Dermis microvascular lymphatic vessel endothelial cell (primary cell): ENCODE measurements at regions not wholly inside any gene's neighbourhood (a gene's known extent, or its start where the extent isn't known, plus 50 kb on each side); places are given as distances from the start of the nearest gene placed in this dataset.

Source experiments
- DNase-seq, 2 donors: peaks; one replicate each; pipeline versions ENCODE4 v3.0.0 to v3.0.0-alpha.2; 2010; ENCODE audit warnings: low read depth in 2 of 2

- DNase-seq: no peak
Observed at GRCh38 chr14:101395779-101396178, 165.5 kb upstream of the DIO3 start.

DNA sequence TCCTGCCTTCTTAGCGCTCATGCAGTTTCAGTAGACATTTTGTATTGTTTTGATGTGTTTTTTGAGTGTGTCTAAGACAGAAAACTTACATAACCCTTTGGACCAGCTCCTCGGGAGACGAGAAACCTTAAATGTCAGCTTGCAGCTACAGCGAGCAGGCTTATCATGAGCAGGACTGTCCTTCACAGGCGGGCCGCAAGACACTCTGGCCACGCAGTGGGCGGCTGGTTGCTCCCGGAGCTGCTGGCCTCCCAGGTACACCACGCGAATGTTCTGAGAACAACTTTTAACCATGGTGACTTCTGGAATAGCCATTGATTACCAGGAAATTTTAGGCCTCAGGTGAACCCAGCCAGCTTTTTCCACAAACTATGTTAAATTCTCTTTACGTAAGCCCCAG is 164.1 kb upstream of the DIO3 start:
- no peak for DNase-seq

DNA sequence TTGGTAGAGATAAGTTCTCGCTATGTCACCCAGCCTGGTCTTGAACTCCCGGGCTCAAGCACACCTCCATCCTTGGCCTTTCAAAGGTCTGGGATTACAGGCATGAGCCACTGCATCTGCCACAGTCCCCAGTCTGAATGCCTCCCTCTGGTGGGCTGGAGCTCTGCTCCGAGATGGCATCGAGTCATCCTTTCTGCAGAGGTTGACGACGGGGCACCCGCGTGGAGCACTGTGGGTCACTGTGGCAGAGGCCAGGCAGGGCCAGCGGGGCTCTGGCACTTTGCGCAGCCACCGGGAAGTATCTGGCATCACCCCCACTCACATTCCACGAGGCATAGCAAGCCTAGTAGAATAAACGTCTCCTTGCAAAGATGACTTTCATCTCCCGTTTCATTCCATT is 163.3 kb upstream of the DIO3 start:
- DNase-seq: no peak

DNA sequence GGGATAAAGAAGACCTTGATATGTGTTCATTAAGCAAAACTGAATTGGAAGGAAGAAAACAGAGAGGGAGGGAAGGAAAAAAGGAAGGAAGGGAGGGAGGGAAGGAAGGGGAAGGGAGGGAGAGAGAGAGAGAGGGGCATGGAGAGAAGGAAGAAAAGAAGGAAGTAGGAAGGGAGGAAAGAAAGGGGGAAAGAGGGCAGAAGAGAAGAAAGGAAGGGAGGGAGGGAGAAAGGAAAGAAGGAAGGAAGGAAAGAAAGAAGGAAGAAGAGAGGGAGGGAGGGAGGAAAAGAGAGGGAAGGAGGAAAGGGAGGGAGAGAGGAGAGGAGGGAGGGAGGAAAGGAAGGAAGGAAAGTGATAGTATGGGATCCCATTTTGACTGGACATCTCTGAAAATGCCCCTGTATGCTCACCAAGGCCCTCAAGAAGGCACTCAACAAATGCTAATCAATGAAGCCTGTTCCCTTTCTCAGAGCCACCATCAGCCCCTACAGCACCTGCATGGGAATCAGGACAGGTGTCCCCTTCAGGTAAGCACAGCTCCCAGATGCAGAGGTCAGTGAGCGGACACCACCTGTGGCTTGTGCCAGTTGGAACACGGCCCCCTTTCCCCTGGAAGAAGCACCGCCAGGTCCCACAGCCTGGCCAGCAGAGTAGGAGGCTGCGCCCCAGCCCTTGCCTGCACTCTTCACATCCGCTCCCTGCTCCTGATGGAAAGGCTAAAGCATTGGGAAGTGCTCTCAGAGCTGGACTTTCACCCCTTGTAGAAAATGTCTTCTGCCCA is 161.4 kb upstream of the DIO3 start:
- DNase-seq: no peak

GRCh38 chr14:101400830-101401229 is 160.5 kb upstream of the DIO3 start:
- DNase-seq: no peak

GRCh38 chr14:101402936-101403660 is 158.2 kb upstream of the DIO3 start:
- DNase-seq: no peak

DNA sequence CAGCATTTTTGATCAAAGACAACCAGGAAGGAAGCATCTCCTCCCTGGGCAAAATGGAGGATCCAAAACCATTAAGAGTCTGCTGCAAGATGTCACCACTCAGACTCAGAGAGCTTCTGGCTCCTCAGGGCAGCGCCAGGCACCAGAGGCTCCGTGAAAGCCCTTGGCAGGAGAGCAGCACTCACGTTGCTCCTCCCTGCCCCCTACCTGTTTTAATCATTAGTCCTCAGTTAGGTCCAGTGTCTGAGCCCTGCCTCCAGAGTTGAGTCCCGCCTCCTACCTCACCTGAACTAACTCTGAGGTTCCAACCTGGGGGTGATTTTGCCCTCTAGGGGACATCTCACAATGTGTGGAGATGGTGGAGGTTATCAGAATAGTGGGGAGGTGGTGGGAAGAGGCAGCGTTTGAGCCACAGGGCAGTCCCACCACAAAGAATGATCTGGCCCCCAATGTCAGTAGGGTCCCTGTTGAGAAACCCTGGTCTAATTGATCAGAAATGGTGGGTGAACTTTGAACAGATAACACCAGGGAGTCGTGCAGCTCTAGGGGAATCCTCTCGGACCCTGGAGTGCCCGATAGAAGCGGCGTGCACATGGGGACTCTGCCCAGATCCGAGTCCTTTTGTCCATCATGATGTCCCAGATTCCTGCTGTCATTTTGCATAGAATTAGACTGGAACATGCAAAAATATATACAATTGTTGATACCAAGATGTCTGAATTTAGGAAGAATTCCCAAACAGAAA is 156.7 kb upstream of the DIO3 start:
- no peak for DNase-seq

- DNase-seq: no peak
Observed at GRCh38 chr14:101405171-101405883, 156.0 kb upstream of the DIO3 start.

DNA sequence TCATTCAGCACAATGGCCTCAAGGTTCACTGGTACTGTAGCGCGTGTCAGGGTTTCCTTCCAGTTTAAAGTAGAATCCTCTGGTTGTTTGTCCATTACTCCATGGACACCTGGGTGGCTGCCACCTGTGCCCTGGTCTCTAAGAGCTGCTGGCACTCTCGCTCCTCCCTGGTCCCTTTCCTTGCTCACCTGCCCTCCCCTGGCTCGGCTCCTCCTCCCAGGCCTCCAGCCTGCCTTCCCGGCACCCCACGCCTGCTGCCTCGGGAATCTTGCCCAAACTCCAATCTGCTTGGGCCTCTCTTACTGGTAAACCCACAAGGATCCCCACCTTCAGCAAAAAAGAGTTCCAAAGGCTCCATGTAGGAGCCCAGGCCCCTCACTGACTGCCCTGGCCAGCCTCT is 154.4 kb upstream of the DIO3 start:
- DNase-seq: no peak

DNA sequence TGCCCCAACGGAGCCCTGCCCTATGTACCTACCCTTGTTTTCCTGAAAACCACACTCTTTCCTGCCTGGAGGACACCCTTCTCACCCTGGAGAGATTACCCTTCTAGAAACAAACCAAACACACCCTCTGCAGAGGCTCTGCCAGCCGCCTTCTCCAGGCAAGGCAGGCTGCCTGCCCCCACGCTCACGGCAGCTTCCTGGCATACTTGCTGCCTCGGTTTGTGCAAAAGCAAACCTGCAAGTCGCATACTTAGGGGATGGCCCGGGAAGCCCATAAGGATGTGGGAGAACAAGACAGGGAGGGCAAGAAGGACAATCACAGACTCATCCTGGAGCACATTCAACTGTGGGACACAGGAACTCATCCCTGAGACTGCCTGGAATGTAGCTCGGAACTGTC is 154.0 kb upstream of the DIO3 start:
- no peak for DNase-seq

GRCh38 chr14:101408077-101408831 is 153.0 kb upstream of the DIO3 start:
- DNase-seq: no peak

DNA sequence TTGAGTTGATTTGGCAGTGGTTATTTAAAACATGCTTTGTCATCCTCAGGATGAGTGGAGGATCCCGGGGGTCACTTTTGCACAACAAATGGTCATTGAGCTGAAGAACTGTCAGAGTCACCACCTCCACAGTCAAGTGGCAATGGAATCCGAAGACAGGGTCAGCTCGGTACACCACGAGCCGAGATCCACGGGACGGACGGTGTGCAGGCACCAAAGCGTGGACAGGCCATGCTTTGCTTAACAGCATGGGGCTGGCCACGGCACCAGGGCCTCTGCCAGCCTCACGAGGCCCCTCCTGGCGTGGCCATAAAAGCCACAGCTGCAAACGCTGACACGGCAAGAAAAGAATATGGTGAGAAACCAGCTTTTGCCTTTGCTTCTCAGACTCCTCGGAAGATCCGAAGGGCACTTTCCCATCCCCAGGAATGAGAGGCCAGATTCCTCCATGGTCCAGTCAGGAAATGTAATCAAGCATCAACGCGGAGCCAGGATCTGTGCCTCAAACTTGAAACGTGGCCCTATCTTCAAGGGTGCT is 152.2 kb upstream of the DIO3 start:
- DNase-seq: no peak

- no peak for DNase-seq
Observed at GRCh38 chr14:101410126-101410525, 151.2 kb upstream of the DIO3 start.

- DNase-seq: no peak
Observed at GRCh38 chr14:101411151-101411550, 150.1 kb upstream of the DIO3 start.

DNA sequence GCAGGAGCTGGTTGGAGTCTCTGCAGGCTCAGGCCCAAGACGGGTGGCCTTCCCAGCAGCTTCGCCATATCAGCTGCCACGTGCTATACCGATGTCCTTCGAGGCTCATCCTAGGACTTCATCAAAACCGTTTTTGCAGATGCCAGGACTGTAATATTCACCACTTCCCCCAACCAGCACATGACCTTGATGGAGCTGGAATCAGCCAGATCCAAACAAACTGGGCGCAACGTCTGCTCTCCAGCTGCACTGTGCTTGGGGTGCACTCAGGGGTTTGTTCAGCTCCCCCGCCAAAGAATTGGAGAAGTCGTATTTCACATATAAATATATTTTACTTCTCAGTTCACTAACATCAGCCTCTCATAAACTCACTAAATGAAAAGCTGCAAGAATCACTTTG is 149.5 kb upstream of the DIO3 start:
- DNase-seq: no peak

GRCh38 chr14:101412739-101413138 is 148.6 kb upstream of the DIO3 start:
- DNase-seq: no peak

GRCh38 chr14:101417434-101417833 is 143.9 kb upstream of the DIO3 start:
- no peak for DNase-seq

DNA sequence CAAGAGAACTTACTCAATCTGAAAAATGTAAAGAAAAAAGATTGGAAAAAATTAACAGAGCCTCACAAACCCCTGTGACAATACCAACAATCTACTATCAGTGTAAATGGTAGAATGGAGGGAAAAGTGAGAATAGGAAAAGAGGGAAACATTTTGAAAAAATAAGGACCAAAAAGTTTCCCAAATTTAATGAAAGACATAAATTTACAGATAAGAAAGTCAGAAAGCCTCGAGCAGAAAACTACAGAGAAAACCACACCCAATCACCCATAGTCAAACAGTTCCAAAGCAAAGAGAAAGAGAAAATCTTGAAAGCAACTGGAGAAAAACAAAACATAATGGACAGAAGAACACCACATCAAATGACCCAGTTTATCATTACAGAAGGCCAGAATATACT is 142.7 kb upstream of the DIO3 start:
- DNase-seq: no peak

GRCh38 chr14:101426466-101426865 is 134.8 kb upstream of the DIO3 start:
- DNase-seq: no peak

- DNase-seq: no peak
Observed at GRCh38 chr14:101428409-101428808, 132.9 kb upstream of the DIO3 start.

GRCh38 chr14:101435546-101435945 is 125.7 kb upstream of the DIO3 start:
- no peak for DNase-seq
